A673 (cell line): ENCODE measurements at regions not wholly inside any gene's neighbourhood (a gene's known extent, or its start where the extent isn't known, plus 50 kb on each side); places are given as distances from the start of the nearest gene placed in this dataset.

Experiments used
- CTCF ChIP-seq: fragments of 300-800, 200-600 bp; sonication (generic); conservative IDR thresholded peaks from 2 replicates; pipeline ENCODE4 v1.5.1; 2017; ENCODE audit warnings: low read depth, mild to moderate bottlenecking, antibody characterized with exemption, low read length, moderate library complexity, mixed read lengths
- EZH2 ChIP-seq: fragments of 200-600 bp; sonication (generic); IDR thresholded peaks from 2 replicates; pipeline ENCODE4 v1.6.1; 2017; ENCODE audit warnings: borderline replicate concordance, low read depth, mild to moderate bottlenecking, mixed read lengths, antibody characterized with exemption, low read length; ENCODE audit not compliant: poor library complexity, severe bottlenecking

GRCh38 chr6:44543664-44544063, 156.2 kb downstream of the CDC5L start:
- TF ChIP-seq CTCF = no peak
- TF ChIP-seq EZH2 = no peak
